Suprapubic skin (tissue), 4 donors: ENCODE measurements at regions not wholly inside any gene's neighbourhood (a gene's known extent, or its start where the extent isn't known, plus 50 kb on each side); places are given as distances from the start of the nearest gene placed in this dataset.

ENCODE experiments used
- DNase-seq, 2 donors: peaks; one replicate each; pipeline ENCODE4 v3.0.0-alpha.2; 2019; ENCODE audit warnings: low spot score in 2 of 2
- H3K27ac ChIP-seq: fragments of 200-600 bp; sonication (generic); one replicate; pipeline ENCODE4 v1.5.1; 2019
- H3K27me3 ChIP-seq: fragments of 200-600 bp; sonication (generic); one replicate; pipeline ENCODE4 v1.5.1; 2019
- H3K36me3 ChIP-seq: fragments of 200-600 bp; sonication (generic); one replicate; pipeline ENCODE4 v1.5.1; 2019
- H3K4me1 ChIP-seq: fragments of 200-600 bp; sonication (generic); one replicate; pipeline ENCODE4 v1.5.1; 2019
- H3K4me3 ChIP-seq: fragments of 200-600 bp; sonication (generic); one replicate; pipeline ENCODE4 v1.5.1; 2019; ENCODE audit warnings: mild to moderate bottlenecking
- H3K9me3 ChIP-seq: fragments of 200-600 bp; sonication (generic); one replicate; pipeline ENCODE4 v1.5.1; 2019
- CTCF ChIP-seq, 2 donors: fragments of 200-600 bp in 1 of 2; fragments of 450-650 bp in 1 of 2; sonication (generic) in 1 of 2; IDR thresholded peaks; one replicate each; pipeline ENCODE4 v1.5.1; 2016 to 2019; ENCODE audit warnings: antibody characterized with exemption in 2 of 2, mild to moderate bottlenecking in 1 of 2, moderate library complexity in 1 of 2
- EP300 ChIP-seq: sonication (generic); formaldehyde crosslinking; IDR thresholded peaks from one replicate; pipeline ENCODE4 v1.6.1; 2017; ENCODE audit warnings: antibody characterized with exemption
- POLR2A ChIP-seq, 2 donors: fragments of 450-650 bp; IDR thresholded peaks; one replicate each; pipeline ENCODE4 v1.6.1; 2017; ENCODE audit warnings: antibody characterized with exemption in 2 of 2, mild to moderate bottlenecking in 2 of 2, moderate library complexity in 2 of 2
- POLR2AphosphoS5 ChIP-seq, 3 donors: sonication (generic); formaldehyde crosslinking; IDR thresholded peaks; one replicate each; pipeline ENCODE4 v1.6.1; 2017; ENCODE audit warnings: antibody characterized with exemption in 3 of 3
- WGBS: methylation state at CpG from one replicate; pipeline ENCODE4 v1.1.5; 2018; 5-methylcytosine and 5-hydroxymethylcytosine counted together

- H3K36me3 ChIP-seq, result no peaks in the 10 kb centered on the region
Measured at GRCh38 chrX:99719140-99719539, 690.9 kb downstream of the PCDH19 start.

GRCh38 chrX:99717716-99718115 lies 692.4 kb downstream of the PCDH19 start:
- H3K9me3 ChIP-seq, result no peaks in the 10 kb centered on the region
- no peaks in the 10 kb centered on the region for H3K4me1 ChIP-seq
- no peaks in the 10 kb centered on the region for H3K36me3 ChIP-seq
- H3K4me3 ChIP-seq, result no peak overlapping the region
- WGBS, result no CpG with 5 or more reads among the region's 2 CpGs
- no peaks in the 10 kb centered on the region for H3K27me3 ChIP-seq
- no peak for DNase-seq
- no peak overlapping the region for H3K27ac ChIP-seq
- TF ChIP-seq CTCF (IDR thresholded peaks at IDR 0.05) (no peak), POLR2AphosphoS5 (IDR thresholded peaks at IDR 0.05) (no peak), EP300 (no peak), POLR2A (IDR thresholded peaks at IDR 0.05) (no peak)

More at GRCh38 chrX:99719140-99719539, 690.9 kb downstream of the PCDH19 start:
- DNase-seq, result no peak
- Histone ChIP-seq H3K4me1 (no peaks in the 10 kb centered on the region), H3K27me3 (no peaks in the 10 kb centered on the region), H3K27ac (no peak overlapping the region), H3K9me3 (no peaks in the 10 kb centered on the region), H3K4me3 (no peak overlapping the region)
- 75% methylated on average over 6 of the region's 6 CpGs for WGBS
- TF ChIP-seq POLR2AphosphoS5 (IDR thresholded peaks at IDR 0.05) (no peak), POLR2A (IDR thresholded peaks at IDR 0.05) (no peak), EP300 (no peak), CTCF (IDR thresholded peaks at IDR 0.05) (no peak)

- Histone ChIP-seq H3K36me3 (no peaks in the 10 kb centered on the region), H3K4me3 (no peak overlapping the region), H3K27ac (no peak overlapping the region), H3K27me3 (no peaks in the 10 kb centered on the region), H3K4me1 (no peaks in the 10 kb centered on the region), H3K9me3 (no peaks in the 10 kb centered on the region)
- no peak for DNase-seq
- TF ChIP-seq POLR2A (IDR thresholded peaks at IDR 0.05) (no peak), POLR2AphosphoS5 (IDR thresholded peaks at IDR 0.05) (no peak), CTCF (IDR thresholded peaks at IDR 0.05) (no peak), EP300 (no peak)
- WGBS, result 56% methylated on average over 4 of the region's 4 CpGs
Measured at GRCh38 chrX:99705701-99706100, 704.4 kb downstream of the PCDH19 start.

- Histone ChIP-seq H3K36me3 (no peaks in the 10 kb centered on the region), H3K27ac (no peak overlapping the region), H3K9me3 (no peaks in the 10 kb centered on the region), H3K4me1 (no peaks in the 10 kb centered on the region), H3K27me3 (no peaks in the 10 kb centered on the region), H3K4me3 (no peak overlapping the region)
- 74% methylated on average over 4 of the region's 4 CpGs for WGBS
- no peak for DNase-seq
- no peak for TF ChIP-seq CTCF (IDR thresholded peaks at IDR 0.05)
- TF ChIP-seq POLR2AphosphoS5 (IDR thresholded peaks at IDR 0.05), result no peak
- no peak for TF ChIP-seq POLR2A (IDR thresholded peaks at IDR 0.05)
- no peak for TF ChIP-seq EP300
Measured at GRCh38 chrX:99703473-99703872, 706.6 kb downstream of the PCDH19 start.

GRCh38 chrX:99698451-99698850 lies 711.6 kb downstream of the PCDH19 start:
- 58% methylated on average over 2 of the region's 2 CpGs for WGBS
- TF ChIP-seq POLR2AphosphoS5 (IDR thresholded peaks at IDR 0.05) (no peak), CTCF (IDR thresholded peaks at IDR 0.05) (no peak), EP300 (no peak), POLR2A (IDR thresholded peaks at IDR 0.05) (no peak)
- DNase-seq, result no peak

More at GRCh38 chrX:99698451-99698850, 711.6 kb downstream of the PCDH19 start:
- no peak overlapping the region for H3K27ac ChIP-seq
- H3K27me3 ChIP-seq, result no peaks in the 10 kb centered on the region
- no peak overlapping the region for H3K4me3 ChIP-seq
- no peaks in the 10 kb centered on the region for H3K36me3 ChIP-seq
- H3K9me3 ChIP-seq, result no peaks in the 10 kb centered on the region
- H3K4me1 ChIP-seq, result no peaks in the 10 kb centered on the region
